GM10248 (cell line): ENCODE measurements at regions not wholly inside any gene's neighbourhood (a gene's known extent, or its start where the extent isn't known, plus 50 kb on each side); places are given as distances from the start of the nearest gene placed in this dataset.

Source experiments
- CTCF ChIA-PET: fragments of 300-600 bp; sonication (Branson Sonifier 250); formaldehyde crosslinking; extraction: SDS; loops from one replicate; lab custom pipeline; 2021; ENCODE audit warnings: antibody characterized with exemption; lab: Yijun Ruan, JAX
- POLR2A ChIA-PET: fragments of 350-650 bp; sonication (Branson Sonifier 250); formaldehyde crosslinking; extraction: SDS; loops from one replicate; lab custom pipeline; 2020; ENCODE audit warnings: antibody characterized with exemption; lab: Yijun Ruan, JAX
- DNase-seq: peaks from one replicate; pipeline ENCODE4 v3.0.0; 2012; ENCODE audit errors: extremely low spot score
- TF ChIP-seq, protein P1 (sequence below): IDR thresholded peaks from 2 replicates; pipeline ENCODE4 v1.5.1; 2012; ENCODE audit warnings: mild to moderate bottlenecking, low read depth; ENCODE audit errors: extremely low read depth, missing control alignments, control extremely low read depth

DNA sequence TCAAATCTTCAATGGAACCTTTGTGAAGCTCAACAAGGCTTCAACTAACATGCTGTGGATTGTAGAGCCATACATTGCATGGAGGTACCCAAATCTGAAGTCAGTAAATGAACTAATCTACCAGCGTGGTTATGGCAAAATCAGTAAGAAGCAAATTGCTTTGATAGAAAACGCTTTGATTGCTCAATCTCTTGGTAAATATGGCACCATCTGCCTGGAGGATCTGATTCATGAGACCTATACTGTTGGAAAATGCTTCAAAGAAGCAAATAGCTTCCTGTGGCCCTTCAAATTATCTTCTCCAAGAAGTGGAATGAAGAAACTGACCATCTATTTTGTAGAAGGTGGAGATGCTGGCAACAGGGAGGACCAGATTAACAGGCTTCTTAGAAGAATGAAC, 54.7 kb upstream of the TTC39B start:
- DNase-seq, result no peak
- ChIA-PET CTCF (interaction anchor here (1.2 to 2.3 kb wide), 2 partner anchors 9 to 31 kb away, joined by 3 to 6 read pairs; no protein-coding TSS in a partner anchor), POLR2A (interaction anchor here (0.7 kb wide), 1 partner anchor 30 kb away, joined by 3 read pairs; no protein-coding TSS in a partner anchor)
- TF ChIP-seq, protein P1, sequence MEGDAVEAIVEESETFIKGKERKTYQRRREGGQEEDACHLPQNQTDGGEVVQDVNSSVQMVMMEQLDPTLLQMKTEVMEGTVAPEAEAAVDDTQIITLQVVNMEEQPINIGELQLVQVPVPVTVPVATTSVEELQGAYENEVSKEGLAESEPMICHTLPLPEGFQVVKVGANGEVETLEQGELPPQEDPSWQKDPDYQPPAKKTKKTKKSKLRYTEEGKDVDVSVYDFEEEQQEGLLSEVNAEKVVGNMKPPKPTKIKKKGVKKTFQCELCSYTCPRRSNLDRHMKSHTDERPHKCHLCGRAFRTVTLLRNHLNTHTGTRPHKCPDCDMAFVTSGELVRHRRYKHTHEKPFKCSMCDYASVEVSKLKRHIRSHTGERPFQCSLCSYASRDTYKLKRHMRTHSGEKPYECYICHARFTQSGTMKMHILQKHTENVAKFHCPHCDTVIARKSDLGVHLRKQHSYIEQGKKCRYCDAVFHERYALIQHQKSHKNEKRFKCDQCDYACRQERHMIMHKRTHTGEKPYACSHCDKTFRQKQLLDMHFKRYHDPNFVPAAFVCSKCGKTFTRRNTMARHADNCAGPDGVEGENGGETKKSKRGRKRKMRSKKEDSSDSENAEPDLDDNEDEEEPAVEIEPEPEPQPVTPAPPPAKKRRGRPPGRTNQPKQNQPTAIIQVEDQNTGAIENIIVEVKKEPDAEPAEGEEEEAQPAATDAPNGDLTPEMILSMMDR, result no peak

DNA sequence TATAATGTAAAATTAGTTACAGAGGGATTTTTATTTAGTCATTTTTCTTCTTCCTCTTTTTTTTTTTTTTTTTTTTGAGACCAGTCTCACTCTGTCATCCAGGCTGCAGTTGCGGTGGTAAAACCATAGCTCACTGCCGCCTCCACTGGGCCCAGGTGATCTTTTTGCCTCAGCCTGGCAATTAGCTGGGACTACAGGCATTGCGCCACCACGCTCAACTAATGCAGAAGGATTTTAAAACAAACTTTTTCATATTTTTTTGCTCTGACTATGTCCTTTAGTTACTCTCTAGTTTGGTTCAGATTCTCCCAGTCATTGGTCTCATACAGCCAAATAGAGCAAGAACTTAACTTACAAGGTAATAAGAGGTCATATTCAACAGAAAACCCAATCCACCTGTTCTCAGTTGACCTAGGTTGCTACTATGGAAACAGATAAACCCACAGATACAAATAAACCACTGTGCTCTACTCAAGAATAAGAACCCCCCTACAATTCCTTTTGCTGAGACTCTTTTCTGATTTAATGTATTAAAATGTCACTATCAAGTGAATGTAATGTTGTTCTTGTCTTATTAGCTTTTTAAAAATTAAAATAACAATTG, 50.1 kb upstream of the TTC39B start:
- CTCF ChIA-PET, result interaction anchor here (0.7 to 1.1 kb wide), 2 partner anchors 19 to 30 kb away, joined by 3 to 4 read pairs; no protein-coding TSS in a partner anchor
- POLR2A ChIA-PET, result interaction anchor here (0.7 kb wide), 1 partner anchor 686 kb away, joined by 5 read pairs; no protein-coding TSS in a partner anchor
- no peak for DNase-seq
- TF ChIP-seq, protein P1, result peak; percentile 19
